ENCODE measurements at regions not wholly inside any gene's neighbourhood (a gene's known extent, or its start where the extent isn't known, plus 50 kb on each side); places are given as distances from the start of the nearest gene placed in this dataset.

DNA sequence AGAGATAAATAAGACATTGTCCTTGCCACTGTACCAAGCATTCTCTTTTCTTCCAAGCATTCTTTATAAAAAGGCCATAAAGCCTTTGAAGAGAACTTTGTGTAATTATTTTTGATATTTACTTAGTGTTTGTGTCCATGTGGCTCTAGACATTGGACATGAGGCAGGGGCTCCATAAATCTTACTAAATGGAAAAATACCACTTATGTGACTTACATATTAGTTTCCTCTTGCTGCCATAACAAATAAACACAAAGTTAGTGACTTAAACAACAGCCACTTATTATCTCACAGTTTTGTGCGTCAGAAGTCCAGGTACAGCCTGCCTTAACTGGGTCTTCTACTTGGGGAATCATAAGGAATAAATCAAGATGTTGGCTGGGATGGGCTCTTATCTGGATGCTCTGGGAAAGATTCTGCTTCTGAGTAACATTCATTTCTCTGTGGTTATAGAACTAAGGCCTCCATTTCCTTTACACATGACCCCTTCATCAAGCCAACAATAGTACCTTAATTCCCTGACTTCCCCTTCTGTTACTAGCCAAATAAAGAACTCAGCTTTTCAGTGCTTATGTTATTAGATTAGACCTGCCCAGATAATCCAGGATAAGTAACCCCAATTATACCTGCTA, 59.9 kb upstream of the COL8A1 start:
- Histone ChIP-seq H2BK15ac (ENCODE audit: low read depth, low read length) (no peak overlapping the region), H3K9me3 (ENCODE audit: control insufficient read depth, low read depth, low read length) (no peaks in the 10 kb centered on the region), H3K9ac (ENCODE audit: extremely low read depth, insufficient read length, low read length) (no peak overlapping the region), H3T11ph (ENCODE audit: low read length) (no peak overlapping the region), H3K79me2 (ENCODE audit: insufficient read depth, low read length) (no peaks in the 10 kb centered on the region), H4K20me1 (ENCODE audit: control insufficient read depth, insufficient read depth, insufficient read length) (no peaks in the 10 kb centered on the region), H3K79me1 (ENCODE audit: insufficient read depth, low read depth, low read length, poor library complexity, severe bottlenecking) (no peaks in the 10 kb centered on the region), H4K91ac (ENCODE audit: insufficient read length, low read depth, low read length) (no peak overlapping the region), H4K8ac (replicated peaks; ENCODE audit: insufficient read length, low read depth, low read length) (no peak overlapping the region), H2BK20ac (ENCODE audit: low read depth, low read length, poor library complexity, severe bottlenecking) (no peak overlapping the region), H3K27me3 (ENCODE audit: insufficient read depth, low read length) (no peaks in the 10 kb centered on the region), H3K14ac (ENCODE audit: insufficient read depth, low read length) (no peak overlapping the region), H3K18ac (ENCODE audit: insufficient read length, low read depth, low read length) (no peak overlapping the region), H3K23me2 (ENCODE audit: insufficient read length, low read depth, low read length, poor library complexity, severe bottlenecking) (no peaks in the 10 kb centered on the region), H2BK5ac (ENCODE audit: insufficient read length, low read length) (no peak overlapping the region), H2BK120ac (ENCODE audit: low read depth, low read length, poor library complexity, severe bottlenecking) (no peak overlapping the region), H3K27ac (ENCODE audit: insufficient read length, low read depth, low read length) (no peak overlapping the region), H3K23ac (ENCODE audit: insufficient read length, low read depth, low read length) (no peak overlapping the region), H2BK12ac (ENCODE audit: insufficient read length, low read depth, low read length) (no peak overlapping the region), H4K5ac (ENCODE audit: insufficient read length, low read depth, low read length) (no peak overlapping the region), H3K4me1 (ENCODE audit: insufficient read depth, low read length) (no peaks in the 10 kb centered on the region), H3K4ac (ENCODE audit: low read depth, low read length) (no peak overlapping the region), H2AK5ac (ENCODE audit: insufficient read length, low read length) (no peak overlapping the region), H3K56ac (ENCODE audit: insufficient read length, low read depth, low read length) (no peak overlapping the region), H2AFZ (ENCODE audit: low read length) (no peak overlapping the region), H3K4me2 (ENCODE audit: insufficient read depth, insufficient read length, low read length) (no peak overlapping the region)
- Mint-ChIP-seq H3K27me3 (ENCODE audit: low read depth) (no peaks in the 10 kb centered on the region; the same call in 1 of the 2 replicates), H3K4me1 (no peaks in the 10 kb centered on the region), H3K4me3 (no peak overlapping the region), H3K9me3 (peaks cover 3 to 4% of the 10 kb centered on the region in 2 experiments; a peak in 2 of 5 replicates), H3K27ac (no peak overlapping the region; a peak in 1 of 7 replicates), H3K36me3 (ENCODE audit: insufficient read depth in 1 of 3, low read depth in 3 of 3) (no peaks in the 10 kb centered on the region)
- TF ChIP-seq, protein P1, sequence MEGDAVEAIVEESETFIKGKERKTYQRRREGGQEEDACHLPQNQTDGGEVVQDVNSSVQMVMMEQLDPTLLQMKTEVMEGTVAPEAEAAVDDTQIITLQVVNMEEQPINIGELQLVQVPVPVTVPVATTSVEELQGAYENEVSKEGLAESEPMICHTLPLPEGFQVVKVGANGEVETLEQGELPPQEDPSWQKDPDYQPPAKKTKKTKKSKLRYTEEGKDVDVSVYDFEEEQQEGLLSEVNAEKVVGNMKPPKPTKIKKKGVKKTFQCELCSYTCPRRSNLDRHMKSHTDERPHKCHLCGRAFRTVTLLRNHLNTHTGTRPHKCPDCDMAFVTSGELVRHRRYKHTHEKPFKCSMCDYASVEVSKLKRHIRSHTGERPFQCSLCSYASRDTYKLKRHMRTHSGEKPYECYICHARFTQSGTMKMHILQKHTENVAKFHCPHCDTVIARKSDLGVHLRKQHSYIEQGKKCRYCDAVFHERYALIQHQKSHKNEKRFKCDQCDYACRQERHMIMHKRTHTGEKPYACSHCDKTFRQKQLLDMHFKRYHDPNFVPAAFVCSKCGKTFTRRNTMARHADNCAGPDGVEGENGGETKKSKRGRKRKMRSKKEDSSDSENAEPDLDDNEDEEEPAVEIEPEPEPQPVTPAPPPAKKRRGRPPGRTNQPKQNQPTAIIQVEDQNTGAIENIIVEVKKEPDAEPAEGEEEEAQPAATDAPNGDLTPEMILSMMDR (conservative IDR thresholded peaks at IDR 0.05), result no peak
- no peak for DNase-seq
- WGBS (ENCODE audit: extremely low coverage, insufficient read length, low lambda C conversion rate), result no CpG with 5 or more reads among the region's 1 CpG
